GM23338 (cell line): ENCODE measurements at regions not wholly inside any gene's neighbourhood (a gene's known extent, or its start where the extent isn't known, plus 50 kb on each side); places are given as distances from the start of the nearest gene placed in this dataset.

Source experiments
- ATAC-seq: fragments of 200-7000 bp; cut with Tn5 transposase; 3 replicates; pipeline ENCODE4 v1.9.1; 2020
- DNase-seq: peaks from one replicate; pipeline ENCODE4 v3.0.0-alpha.2; 2015; ENCODE audit warnings: low spot score
- H2AFZ ChIP-seq: fragments of 200-600 bp; sonication (generic); 2 replicates; pipeline ENCODE4 v1.8.0; 2016; ENCODE audit warnings: antibody characterized with exemption, mild to moderate bottlenecking, moderate library complexity
- H3F3A ChIP-seq: fragments of 200-600 bp; sonication (generic); replicated peaks from 2 replicates; pipeline ENCODE4 v1.8.0; 2017; ENCODE audit warnings: antibody characterized with exemption, mixed run types, low read depth
- H3K27ac ChIP-seq: fragments of 200-600 bp; sonication (generic); 2 replicates; pipeline ENCODE4 v1.6.1; 2016; ENCODE audit warnings: low read depth
- H3K27me3 ChIP-seq: fragments of 200-600 bp; sonication (generic); 2 replicates; pipeline ENCODE4 v1.8.0; 2016; ENCODE audit warnings: mild to moderate bottlenecking, mixed run types, moderate library complexity; ENCODE audit not compliant: insufficient read depth
- H3K36me3 ChIP-seq: fragments of 200-600 bp; sonication (generic); 2 replicates; pipeline ENCODE4 v1.8.0; 2016; ENCODE audit warnings: mild to moderate bottlenecking; ENCODE audit not compliant: insufficient read depth
- H3K4me1 ChIP-seq: fragments of 200-600 bp; sonication (generic); 2 replicates; pipeline ENCODE4 v1.8.0; 2016; ENCODE audit warnings: mild to moderate bottlenecking, moderate library complexity; ENCODE audit not compliant: insufficient read depth
- H3K4me2 ChIP-seq: fragments of 200-600 bp; sonication (generic); 2 replicates; pipeline ENCODE4 v1.7.1; 2017; ENCODE audit warnings: mixed run types
- H3K4me3 ChIP-seq: fragments of 200-600 bp; sonication (generic); 2 replicates; pipeline ENCODE4 v1.6.1; 2016; ENCODE audit warnings: mixed run types
- H3K79me2 ChIP-seq: fragments of 200-600 bp; sonication (generic); replicated peaks from 2 replicates; pipeline ENCODE4 v1.8.0; 2017; ENCODE audit warnings: mild to moderate bottlenecking; ENCODE audit not compliant: insufficient read depth
- H3K9me2 ChIP-seq: fragments of 200-600 bp; sonication (generic); 2 replicates; pipeline ENCODE4 v1.8.0; 2017; ENCODE audit not compliant: insufficient read depth
- H4K20me1 ChIP-seq: fragments of 200-600 bp; sonication (generic); replicated peaks from 2 replicates; pipeline ENCODE4 v1.8.0; 2017; ENCODE audit warnings: mild to moderate bottlenecking; ENCODE audit not compliant: insufficient read depth
- H3K27ac Mint-ChIP-seq: 2 replicates; pipeline ENCODE4 v1.8.0; 2020; ENCODE audit warnings: inconsistent platforms, mild to moderate bottlenecking, moderate library complexity, mixed read lengths
- H3K27me3 Mint-ChIP-seq: 3 replicates; pipeline ENCODE4 v1.8.0; 2022; ENCODE audit warnings: low read depth, mild to moderate bottlenecking, moderate library complexity, mixed read lengths, inconsistent platforms; ENCODE audit not compliant: insufficient read depth, poor library complexity
- H3K36me3 Mint-ChIP-seq: 3 replicates; pipeline ENCODE4 v1.8.0; 2021; ENCODE audit warnings: low read depth, mild to moderate bottlenecking, inconsistent platforms, moderate library complexity, mixed read lengths
- H3K4me1 Mint-ChIP-seq: 3 replicates; pipeline ENCODE4 v1.8.0; 2020; ENCODE audit warnings: mild to moderate bottlenecking, inconsistent platforms, mixed read lengths
- H3K4me3 Mint-ChIP-seq: 3 replicates; pipeline ENCODE4 v1.8.0; 2021; ENCODE audit warnings: moderate library complexity, mild to moderate bottlenecking, inconsistent platforms, mixed read lengths
- H3K9me3 Mint-ChIP-seq: 3 replicates; pipeline ENCODE4 v1.8.0; 2020; ENCODE audit warnings: moderate library complexity, mild to moderate bottlenecking, inconsistent platforms, mixed read lengths
- CTCF ChIP-seq, 2 experiments: fragments of 200-600 bp in 1 of 2; sonication (generic) in 1 of 2; conservative IDR thresholded peaks; 2 replicates each; pipeline versions ENCODE4 v1.5.1 to v1.6.1; 2016 to 2017; ENCODE audit warnings: antibody characterized with exemption in 2 of 2, low read depth in 2 of 2, mild to moderate bottlenecking in 2 of 2, moderate library complexity in 1 of 2
- ETS1 ChIP-seq: IDR thresholded peaks from 2 replicates; pipeline ENCODE4 v1.6.1; 2016; ENCODE audit warnings: antibody characterized with exemption
- EZH2 ChIP-seq: fragments of 200-600 bp; sonication (generic); IDR thresholded peaks from one replicate; pipeline ENCODE4 v1.8.0; 2017; ENCODE audit warnings: antibody characterized with exemption, mild to moderate bottlenecking, low read depth; ENCODE audit not compliant: unreplicated experiment
- EZH2phosphoT487 ChIP-seq: fragments of 200-600 bp; sonication (generic); IDR thresholded peaks from one replicate; pipeline ENCODE4 v1.8.1; 2018; ENCODE audit warnings: antibody characterized with exemption; ENCODE audit not compliant: unreplicated experiment
- JUNB ChIP-seq: IDR thresholded peaks from one replicate; pipeline ENCODE4 v1.6.1; 2016; ENCODE audit warnings: antibody characterized with exemption; ENCODE audit not compliant: unreplicated experiment
- NANOG ChIP-seq: IDR thresholded peaks from 2 replicates; pipeline ENCODE4 v1.6.1; 2016; ENCODE audit warnings: antibody characterized with exemption, borderline replicate concordance
- REST ChIP-seq: IDR thresholded peaks from one replicate; pipeline ENCODE4 v1.6.1; 2018; ENCODE audit warnings: antibody characterized with exemption; ENCODE audit not compliant: unreplicated experiment
- STAT1 ChIP-seq: IDR thresholded peaks from one replicate; pipeline ENCODE4 v1.6.1; 2016; ENCODE audit warnings: antibody characterized with exemption; ENCODE audit not compliant: unreplicated experiment
- ZNF114 ChIP-seq: fragments of 250-450 bp; sonication (Bioruptor Pico); IDR thresholded peaks from 2 replicates; pipeline ENCODE4 v1.5.0; 2020; ENCODE audit warnings: mild to moderate bottlenecking, moderate library complexity
- ZNF331 ChIP-seq: fragments of 250-450 bp; sonication (Bioruptor Pico); IDR thresholded peaks from 2 replicates; pipeline ENCODE4 v1.5.0; 2020; ENCODE audit warnings: low read depth, mild to moderate bottlenecking, moderate library complexity
- ZNF462 ChIP-seq: fragments of 250-450 bp; sonication (Bioruptor Pico); IDR thresholded peaks from 2 replicates; pipeline ENCODE4 v1.5.0; 2020; ENCODE audit warnings: mild to moderate bottlenecking, moderate library complexity

DNA sequence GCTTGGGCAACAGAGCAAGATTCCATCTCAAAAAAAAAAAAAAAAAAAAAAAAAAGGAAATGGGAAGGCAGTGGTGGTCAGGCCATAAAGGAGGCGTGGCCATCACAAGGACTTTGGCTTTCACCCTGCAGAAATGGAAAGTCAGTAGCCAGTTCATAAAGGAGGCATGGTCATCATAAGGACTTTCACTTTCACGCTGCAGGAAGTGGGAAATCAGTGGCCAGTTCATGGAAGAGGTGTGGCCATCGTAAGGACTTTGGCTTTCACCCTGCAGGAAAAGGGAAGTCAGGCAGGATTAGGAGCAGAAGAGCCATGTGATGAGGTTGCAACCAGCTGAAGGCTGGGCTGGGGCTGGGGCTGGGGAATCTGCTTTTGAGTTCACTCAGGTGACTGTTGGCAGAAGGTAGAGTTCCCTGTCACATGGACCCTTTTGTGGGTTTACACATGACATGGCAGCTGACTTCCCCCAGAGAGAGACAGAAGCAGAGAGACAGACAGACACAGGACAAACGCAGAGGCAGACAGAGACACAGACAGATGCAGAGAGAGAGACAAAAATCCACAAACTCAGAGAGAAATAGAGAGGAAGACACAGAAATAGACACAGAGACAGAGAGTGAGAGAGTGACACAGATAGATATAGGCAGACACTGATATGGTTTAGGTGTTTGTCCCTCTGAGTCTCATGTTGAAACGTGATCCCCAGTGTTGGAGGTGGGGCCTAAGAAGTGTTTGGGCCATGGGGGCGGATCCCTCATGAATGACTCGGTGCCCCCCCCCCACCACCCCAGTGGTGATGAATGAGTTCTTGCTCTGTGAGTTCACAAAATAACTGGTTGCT, 263.9 kb upstream of the KAZN start:
- peaks cover 6% of the 10 kb centered on the region; the same call in 1 of the 2 replicates for H3K9me2 ChIP-seq
- TF ChIP-seq ETS1 (no peak), EZH2 (no peak), EZH2phosphoT487 (no peak), ZNF331 (no peak), NANOG (no peak), CTCF (conservative IDR thresholded peaks at IDR 0.05; ENCODE audit: low read depth in 2 of 2) (no peak), ZNF114 (CRISPR knock-in tag) (no peak), ZNF462 (CRISPR knock-in tag) (no peak), JUNB (no peak), STAT1 (no peak), REST (no peak)
- H3F3A ChIP-seq = no peaks in the 10 kb centered on the region
- no peaks in the 10 kb centered on the region for H3K79me2 ChIP-seq
- H3K36me3 Mint-ChIP-seq = peaks cover 8% of the 10 kb centered on the region; the same call in 2 of the 3 replicates
- H3K4me3 Mint-ChIP-seq = no peak overlapping the region
- no peak overlapping the region for H3K27ac ChIP-seq
- H3K27me3 Mint-ChIP-seq = peaks cover 2% of the 10 kb centered on the region
- no peaks in the 10 kb centered on the region for H3K36me3 ChIP-seq
- H2AFZ ChIP-seq = peak overlapping the region; percentile 52; the same call in 1 of the 2 replicates
- peaks cover 20% of the 10 kb centered on the region for H3K4me1 ChIP-seq
- ATAC-seq = no peak
- no peaks in the 10 kb centered on the region for H3K27me3 ChIP-seq
- H3K4me3 ChIP-seq = no peak overlapping the region
- H4K20me1 ChIP-seq = no peaks in the 10 kb centered on the region
- H3K9me3 Mint-ChIP-seq = peaks cover 14% of the 10 kb centered on the region
- no peak overlapping the region for H3K4me2 ChIP-seq
- H3K27ac Mint-ChIP-seq = no peak overlapping the region
- DNase-seq = no peak
- peaks cover 10% of the 10 kb centered on the region; the same call in 2 of the 3 replicates for H3K4me1 Mint-ChIP-seq
